GM19455 (cell line): ENCODE measurements at regions not wholly inside any gene's neighbourhood (a gene's known extent, or its start where the extent isn't known, plus 50 kb on each side); places are given as distances from the start of the nearest gene placed in this dataset.

Source experiments
- ATAC-seq: cut with Tn5 transposase; IDR thresholded peaks from one replicate; pipeline ENCODE4 v1.9.1; 2021; ENCODE audit not compliant: unreplicated experiment

DNA sequence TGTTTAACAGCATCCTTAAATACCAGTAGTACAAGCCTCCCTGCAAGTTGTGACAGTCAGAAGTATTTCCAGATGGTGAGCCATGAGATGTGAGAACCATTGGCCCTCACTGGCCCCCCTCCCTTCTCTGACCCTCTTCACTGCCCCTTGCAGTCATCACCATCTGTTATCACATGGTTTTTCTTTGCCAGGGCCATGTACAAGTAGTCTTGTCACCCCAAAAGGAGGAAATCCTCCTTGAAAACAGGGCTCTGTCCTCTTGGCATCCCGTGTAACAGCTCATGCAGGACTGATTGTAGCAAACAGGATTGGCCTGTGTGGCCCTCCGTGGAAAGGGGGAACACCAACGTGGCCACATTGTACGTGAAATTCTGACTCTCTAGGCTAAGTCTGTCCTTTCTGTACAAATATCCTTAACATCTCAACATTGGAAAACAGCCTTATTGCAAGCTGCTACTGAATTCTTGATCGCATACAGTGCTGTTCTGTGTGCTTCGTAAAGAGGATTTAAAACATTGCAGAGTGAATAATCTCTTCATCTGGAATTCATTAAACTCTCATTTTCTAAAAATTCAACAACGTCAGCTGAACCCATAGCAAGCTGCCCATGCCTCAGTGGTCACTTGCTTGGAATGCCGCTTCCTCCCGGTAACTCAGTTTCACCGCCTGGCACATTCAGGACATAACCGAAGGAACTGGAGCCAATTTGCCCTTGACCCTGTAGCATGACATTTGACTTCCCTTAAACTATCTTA lies 171.7 kb downstream of the ATPSCKMT start:
- no peak for ATAC-seq

DNA sequence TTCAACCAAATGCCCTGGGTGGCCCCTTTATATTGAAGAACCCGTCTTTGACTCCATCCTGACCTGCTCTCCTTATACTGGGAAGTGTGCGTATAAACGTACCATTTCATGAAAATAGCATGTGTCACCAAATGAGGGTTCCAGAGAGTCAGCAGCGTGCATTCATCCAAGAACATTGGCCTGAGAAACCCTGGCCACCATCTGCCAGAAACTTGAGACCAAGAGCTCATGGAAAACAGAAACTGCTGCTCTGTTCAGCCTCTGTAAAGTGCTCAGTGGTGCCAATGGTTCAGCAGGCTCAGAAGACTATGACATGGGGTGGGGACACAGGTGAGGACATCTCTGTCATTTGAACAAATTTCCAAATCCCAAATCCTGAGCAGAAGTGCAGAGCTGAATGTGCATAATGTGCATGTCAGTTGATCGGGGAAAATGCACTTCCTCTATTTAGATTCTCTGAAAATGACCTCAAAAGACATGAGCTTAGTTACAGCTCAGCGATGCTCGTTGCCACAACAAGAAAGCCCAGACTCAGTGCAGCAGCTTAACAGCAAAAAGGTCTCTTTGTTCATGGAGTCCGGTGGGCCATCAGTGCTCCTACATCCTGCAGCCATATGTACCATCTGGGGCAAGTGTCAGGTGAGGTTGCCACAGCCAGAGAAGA lies 176.1 kb downstream of the ATPSCKMT start:
- no peak for ATAC-seq

DNA sequence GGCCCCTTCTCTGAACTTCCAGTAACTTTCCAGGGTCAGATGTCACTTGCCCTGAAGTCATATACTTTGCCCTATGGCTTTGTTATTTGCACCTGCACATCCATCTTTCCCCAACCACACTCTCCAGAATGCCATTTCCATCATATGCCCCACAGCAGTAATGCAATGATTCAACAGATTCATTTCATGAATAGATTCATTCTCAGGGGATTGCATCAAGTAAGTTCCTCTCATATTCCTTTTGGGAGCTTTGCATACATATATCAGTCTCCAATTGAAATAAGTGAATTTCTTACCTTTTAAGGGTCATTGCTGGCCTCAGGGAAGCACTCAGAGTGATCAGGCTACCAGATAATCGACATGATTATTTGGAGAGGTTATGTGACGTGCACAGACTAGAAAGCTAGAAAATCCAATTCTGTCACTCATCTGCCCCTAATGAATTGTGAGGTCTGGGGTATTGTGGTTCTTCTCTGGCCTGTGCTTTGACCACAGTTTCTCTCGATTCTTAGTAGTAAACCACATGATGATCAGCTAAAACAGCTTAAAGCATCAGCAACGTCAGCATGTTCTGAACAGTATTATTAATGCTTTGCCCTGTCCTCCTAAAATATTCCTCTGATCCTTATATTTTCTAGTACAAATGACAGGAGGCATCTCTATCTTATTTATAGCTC lies 179.9 kb downstream of the ATPSCKMT start:
- ATAC-seq = no peak

DNA sequence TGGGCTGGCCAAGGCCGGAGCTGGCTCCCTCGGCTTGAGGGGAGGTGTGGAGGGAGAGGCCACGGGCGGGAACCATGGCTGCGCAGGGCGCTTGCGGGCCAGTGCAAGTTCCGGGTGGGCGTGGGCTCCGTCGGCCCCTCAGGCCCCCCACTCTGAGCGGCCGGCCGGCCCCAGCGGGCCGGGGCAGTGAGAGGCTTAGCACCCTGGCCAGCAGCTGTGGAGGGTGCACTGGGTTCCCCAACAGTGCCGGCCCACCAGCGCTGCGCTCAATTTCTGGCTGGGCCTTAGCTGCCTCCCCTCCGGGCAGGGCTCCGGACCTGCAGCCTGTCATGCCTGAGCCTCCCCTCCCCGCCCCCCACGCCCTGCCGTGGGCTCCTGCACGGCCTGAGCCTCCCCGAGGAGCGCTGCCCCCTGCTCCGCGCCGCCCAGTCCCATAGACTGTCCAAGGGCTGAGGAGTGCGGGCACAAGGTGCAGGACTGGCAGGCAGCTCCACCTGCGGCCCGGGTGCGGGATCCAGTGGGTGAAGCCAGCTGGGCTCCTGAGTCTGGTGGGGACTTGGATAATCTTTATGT lies 184.2 kb downstream of the ATPSCKMT start:
- ATAC-seq = no peak

DNA sequence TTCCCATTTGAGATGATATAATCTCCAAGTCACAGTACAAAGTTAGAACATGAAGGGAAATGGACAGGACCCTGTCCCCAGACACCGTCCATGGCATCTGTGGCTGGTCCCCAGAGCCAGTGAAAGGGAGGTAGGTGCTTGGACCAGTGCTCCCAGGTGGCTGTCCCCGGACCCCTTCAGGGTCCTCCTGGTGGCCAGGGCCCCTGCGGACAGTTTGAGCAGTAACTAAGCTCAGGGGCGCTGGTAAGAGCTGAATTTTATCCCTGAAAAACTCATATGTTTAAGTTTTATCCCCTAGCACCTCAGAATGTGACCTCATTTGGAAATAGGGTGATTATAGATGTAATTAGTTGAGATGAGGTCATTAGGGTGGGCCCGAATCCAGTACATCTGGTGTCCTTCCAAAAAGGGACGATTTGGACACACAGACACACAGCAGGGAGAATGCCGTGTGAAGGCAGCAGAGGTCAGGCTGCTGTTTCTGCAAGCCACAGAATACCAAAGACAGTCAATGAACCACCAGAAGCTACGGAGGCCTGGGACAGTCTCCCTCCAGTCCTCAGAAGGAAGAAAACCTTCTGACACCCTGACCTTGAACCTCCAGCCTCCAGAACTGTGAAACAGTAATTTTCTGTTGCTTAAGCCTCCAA lies 185.0 kb downstream of the ATPSCKMT start:
- ATAC-seq = no peak

DNA sequence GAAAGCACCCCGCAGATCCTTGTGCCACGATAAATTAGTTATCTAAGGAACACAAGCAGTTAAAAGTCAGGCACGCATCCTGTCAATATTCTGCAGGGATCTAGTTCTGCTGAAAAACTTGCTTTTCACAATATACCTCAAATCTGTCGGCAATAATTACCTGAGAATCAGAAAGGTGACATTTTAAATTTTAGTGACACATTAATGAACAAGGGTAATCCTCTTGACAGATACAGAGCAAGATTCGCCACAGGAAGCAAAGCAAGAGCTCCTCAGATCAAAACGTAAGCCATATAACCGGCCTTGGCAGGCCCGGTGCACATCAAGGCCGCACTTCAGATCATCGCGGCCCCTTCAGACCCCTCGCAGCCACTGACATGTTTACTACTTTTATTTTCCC lies 185.7 kb downstream of the ATPSCKMT start:
- no peak for ATAC-seq

DNA sequence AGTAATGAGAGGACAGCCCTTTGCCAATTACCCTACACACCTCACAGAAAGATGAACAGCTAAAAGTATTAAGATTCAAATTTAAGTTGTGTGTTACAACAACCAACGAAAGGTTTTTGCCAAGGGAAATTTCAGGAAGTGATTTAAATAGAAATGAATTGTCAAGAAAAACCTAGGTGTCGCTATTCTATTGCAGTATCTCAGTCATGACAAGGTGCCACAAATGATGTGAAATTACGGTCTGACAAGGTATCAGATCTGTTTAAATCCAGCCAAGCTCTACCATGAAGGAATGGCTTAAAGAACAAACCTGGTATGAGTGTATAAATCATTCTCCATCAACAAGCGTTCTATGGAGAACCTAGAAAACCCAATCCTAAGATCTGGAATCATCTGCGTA lies 189.7 kb downstream of the ATPSCKMT start:
- ATAC-seq = no peak

DNA sequence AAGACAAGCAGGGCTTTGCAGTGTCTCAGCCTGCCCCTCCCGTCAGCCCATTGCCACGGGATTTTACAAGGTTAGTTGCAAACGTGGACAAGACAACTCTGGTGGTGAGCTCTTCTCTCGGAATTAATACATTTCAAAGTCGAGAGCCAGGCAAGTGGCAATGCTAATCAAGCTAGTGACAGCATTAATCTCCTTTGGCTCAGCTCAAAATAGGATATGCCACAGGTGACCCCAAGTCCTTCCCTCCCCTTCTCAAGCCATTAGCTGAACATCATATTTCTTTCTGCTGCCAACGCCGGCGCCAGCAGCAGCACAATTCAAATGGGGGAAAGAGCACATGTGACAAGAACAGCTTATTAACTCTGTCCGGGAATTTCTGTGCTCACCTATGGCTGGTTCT lies 190.1 kb downstream of the ATPSCKMT start:
- no peak for ATAC-seq

DNA sequence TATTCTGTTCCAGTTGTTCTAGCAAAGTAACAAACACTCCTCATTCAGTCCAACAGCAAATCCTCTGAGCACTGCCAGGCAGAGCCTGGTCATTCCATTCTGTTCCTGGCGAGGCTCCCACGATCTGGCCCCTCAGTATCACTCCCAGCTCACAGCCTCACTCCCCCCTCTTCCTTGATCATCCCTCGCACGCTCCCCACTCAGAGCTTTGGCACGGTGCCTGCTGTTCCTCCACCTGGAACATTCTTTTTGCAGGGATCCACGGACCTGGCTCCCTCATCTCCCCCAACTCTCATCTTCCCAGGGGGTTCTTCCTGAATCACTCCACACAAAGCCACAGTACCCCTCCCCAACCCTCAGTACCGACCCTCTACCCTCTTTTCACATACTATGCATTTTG lies 192.3 kb downstream of the ATPSCKMT start:
- ATAC-seq = no peak

DNA sequence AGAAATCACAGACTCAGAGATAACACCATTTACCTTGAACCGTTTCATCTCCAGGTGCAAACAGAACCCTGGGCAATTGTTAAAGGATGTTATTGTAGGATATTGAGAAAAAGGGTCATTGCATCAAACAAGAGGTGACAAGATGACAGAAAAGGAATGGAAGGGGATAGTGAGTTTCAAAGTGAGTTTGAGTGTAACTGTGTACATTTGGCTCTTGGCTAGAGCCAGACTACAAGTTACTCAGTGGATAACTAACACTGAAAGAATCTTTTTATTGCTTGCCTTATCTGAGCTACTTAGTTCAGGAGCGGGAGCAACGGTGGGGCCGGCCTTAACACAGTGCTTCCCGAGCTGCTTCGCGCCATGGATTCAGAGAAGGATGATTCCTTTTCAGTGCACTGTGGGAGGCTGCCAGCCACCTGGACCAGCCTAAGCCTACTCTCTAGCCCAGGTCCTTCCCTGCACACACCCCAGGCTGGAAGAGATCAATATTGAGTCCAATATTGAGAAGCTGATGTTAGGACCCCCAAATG lies 193.4 kb downstream of the ATPSCKMT start:
- ATAC-seq = no peak

DNA sequence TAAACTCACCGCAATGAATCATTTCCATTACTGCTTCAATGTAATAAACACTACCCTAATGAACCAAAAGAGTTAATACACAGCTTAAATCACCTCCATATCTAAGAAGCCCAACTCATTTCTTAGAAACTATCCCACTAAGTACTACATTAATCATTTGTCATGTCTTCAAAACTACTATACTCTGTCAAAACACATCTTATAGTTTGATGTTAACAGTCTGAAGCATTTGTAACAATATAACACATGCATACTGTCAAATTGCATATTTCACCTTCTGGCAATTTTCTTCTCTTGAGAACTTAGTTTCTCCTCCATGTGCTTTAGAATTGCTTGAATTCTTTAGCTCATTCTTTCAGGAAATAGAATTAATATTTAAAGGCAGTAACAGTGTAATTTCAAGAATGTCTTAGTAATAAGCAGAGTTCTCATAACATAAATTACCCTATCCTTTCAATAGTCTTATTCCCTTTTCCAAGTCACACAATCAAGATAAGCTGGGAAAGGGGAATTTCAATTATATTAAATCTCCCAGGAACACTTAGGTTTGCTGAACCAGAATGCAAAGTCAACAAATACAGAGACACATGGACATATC lies 199.7 kb downstream of the ATPSCKMT start:
- no peak for ATAC-seq

DNA sequence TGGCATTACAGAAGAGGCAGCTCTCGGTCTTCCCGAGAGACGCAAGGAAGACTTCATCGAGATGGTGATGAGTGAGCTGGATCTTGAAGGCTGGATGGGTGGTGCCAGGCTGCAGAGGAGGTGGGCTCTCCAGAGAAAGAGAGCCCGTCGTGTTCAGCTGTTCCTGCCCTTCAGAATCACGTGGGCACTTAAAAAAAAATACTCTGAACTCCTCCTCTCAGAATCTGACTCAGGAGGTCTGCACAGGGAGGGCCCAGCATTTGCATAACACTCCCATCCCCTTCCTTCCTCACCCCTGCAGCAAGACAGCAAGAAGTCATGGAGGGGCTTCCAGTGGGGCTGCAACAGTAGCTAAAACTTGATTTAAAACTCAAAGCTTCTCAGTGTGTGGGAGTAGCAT lies 203.0 kb downstream of the ATPSCKMT start:
- ATAC-seq = no peak

DNA sequence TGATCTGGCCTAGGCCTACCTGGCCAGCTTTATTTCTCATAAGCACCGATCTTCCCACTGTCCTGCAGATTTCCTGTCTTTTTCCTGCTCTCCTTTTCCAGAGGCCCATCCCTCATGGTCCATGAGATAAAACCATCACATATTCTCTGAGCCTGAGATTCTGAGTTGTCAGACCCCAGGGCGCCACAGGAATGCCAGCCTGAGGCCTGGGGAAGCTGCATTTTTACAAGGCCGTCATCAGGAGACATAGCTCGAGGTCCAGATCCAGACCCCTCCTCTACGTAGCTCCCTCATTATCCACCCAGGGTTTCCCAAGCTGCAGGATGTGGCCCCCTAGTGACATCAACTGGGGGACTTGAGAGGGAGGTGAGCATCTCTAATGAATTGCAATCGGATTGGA lies 204.3 kb downstream of the ATPSCKMT start:
- ATAC-seq = no peak

DNA sequence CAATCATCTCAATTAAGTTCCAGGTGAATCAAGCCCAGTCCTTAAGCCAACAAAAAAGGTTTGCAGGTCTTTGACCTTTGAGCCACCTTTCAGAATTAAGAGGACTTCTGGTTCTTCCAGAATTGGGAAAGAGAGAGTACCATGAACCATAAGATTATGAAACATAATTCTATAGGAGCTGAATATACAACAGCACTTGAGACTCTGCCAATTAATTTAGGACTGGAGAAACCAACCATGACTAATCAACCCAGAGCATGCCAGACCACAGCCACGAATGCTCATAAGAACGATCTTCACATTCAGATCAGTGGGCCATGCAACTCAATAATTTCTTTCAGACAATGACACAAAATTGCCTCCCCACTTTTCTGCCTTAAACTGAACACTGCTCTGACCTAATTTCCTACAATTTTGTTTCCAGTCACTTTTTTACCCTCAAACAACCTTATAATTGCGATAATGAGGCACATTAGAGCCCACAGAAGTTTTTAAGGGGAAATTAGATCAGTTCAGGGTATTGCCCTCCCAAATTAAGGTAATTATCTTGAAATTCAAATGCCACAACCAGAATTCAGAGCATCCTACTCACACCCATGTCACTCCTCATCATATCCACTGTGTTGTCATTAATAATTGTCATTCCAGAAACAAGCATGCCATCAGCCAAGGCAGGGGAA lies 213.4 kb downstream of the ATPSCKMT start:
- ATAC-seq = no peak

DNA sequence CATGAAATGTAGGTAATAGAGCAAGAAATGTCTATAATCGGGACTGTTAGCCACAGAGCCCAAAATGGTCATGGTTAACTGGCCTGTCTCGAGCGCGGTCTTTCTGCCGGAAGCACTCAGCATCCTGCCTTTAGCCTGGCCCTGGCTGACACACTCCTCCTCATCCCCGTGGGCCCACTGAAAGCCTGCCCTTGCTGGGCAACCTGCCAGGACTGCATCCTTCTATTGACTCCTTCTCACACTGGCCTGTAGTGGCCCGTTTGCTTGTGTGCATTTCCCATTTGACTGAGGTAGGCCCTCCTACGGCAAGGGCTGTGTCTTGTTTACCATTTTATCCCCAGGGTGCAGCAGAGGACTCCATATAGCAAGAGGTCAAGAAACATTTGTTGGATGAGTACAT lies 215.7 kb downstream of the ATPSCKMT start:
- no peak for ATAC-seq

DNA sequence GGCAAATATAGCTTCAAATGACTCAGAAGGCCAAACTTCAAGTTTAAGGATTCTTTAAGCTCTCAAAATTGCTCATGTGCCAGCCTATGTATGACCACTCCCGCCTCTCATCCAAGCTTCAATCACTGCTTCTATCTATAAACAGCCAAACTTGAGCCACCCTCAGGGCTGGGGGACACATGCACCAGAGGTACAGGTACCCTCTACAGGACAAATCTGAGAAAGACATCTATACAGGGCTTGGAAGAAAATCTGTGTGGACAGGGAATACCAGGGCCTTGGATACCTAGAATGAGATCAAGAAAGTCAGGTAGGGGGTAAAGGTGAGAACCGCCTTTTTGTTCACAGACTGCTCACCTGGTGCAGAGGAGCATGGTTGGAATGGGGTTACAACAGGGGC lies 217.9 kb downstream of the ATPSCKMT start:
- no peak for ATAC-seq

DNA sequence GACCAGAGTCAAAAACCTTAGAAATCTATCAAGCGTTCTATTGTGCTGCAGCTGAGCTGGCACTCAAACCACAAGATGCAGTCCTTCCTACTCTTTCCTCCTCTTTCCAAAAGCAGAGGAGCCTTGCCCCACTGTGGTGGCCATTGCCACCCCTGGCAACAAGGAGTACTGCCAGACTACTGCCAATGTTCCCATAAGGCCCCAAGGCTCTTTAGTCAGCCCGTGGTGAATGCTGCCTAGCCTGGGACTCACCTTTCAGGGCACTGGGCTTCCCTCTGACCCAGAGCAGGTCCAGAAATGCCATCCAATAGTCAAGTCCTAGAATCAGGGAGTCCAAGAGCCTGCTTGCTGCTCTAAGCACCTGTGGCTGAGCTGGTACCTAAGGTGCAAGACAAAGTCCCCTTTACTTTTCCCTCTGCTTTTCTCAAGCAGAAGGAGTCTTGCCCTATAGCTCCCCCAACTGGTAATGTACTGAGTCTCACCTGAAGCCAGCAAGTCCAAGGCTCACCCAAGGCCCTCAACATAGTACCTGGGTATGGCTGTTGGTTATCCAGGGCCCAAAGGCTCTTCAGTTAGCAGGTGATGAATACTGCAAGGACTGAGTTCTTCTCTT lies 219.4 kb downstream of the ATPSCKMT start:
- ATAC-seq = no peak

DNA sequence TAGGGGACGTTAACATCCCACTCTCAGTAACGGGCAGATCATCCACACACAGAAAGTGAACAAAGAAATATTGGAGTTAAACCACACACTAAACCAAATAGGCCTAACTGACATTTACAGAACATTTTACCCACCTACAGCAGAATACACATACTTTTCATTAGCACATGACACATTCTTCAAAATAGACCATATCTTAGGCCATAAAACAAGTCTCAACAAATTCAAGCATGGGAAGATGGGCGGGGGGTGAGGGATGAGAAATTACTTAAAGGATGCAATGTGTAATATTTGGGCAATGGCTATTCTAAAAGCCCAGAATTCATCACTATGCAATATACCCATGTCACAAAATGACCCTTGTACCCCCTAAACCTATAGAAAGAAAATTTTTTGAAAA lies 226.2 kb downstream of the ATPSCKMT start:
- ATAC-seq = no peak

DNA sequence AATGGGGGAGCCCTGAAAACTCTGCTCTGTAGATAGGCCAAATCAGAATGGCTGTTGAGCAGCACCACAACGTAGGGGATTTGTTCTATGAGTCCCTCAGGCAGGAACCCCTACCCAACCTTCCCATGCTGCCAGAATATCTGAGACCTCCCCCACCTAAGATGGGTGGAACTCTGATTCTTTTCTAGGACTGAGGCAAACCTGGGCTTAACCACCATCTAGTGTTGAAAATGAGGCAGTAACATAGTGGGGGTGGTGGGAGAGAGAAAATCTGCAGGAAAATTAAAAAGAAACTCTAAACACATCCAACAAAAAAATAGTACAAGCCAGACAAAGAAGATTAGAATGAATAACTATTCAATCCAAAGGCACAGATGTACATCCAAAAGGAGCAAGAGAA lies 228.4 kb downstream of the ATPSCKMT start:
- ATAC-seq = no peak

DNA sequence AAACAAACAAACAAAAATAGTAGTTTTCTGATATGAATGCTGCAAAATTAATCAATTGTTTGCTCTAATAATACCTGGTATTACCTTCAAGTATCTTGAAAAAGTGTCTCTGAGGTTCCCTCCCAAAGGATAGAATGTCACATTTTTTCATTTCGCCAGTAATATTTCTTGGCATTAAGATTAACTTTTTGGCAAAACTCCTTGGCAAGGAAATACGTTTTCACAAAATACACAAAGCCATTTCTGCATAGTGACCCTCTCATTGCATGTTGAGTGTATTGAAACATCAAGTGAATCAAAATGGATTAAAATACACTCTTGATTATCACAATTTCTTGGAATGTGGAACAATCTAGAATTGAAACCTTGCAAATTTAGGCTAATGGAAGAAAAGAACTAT lies 230.5 kb downstream of the ATPSCKMT start:
- ATAC-seq = no peak
